HG02840 (cell line): ENCODE measurements at regions not wholly inside any gene's neighbourhood (a gene's known extent, or its start where the extent isn't known, plus 50 kb on each side); places are given as distances from the start of the nearest gene placed in this dataset.

Experiments used
- ATAC-seq: cut with Tn5 transposase; IDR thresholded peaks from one replicate; pipeline ENCODE4 v1.9.1; 2021; ENCODE audit warnings: mild to moderate bottlenecking, moderate library complexity, moderate number of reproducible peaks; ENCODE audit not compliant: unreplicated experiment, low FRiP score

GRCh38 chr10:8581521-8582225, 527.2 kb downstream of the GATA3 start:
- ATAC-seq, result no peak

- ATAC-seq, result no peak
Measured at GRCh38 chr10:8583096-8583495, 528.6 kb downstream of the GATA3 start.

- no peak for ATAC-seq
Measured at GRCh38 chr10:8584666-8585065, 530.2 kb downstream of the GATA3 start.

GRCh38 chr10:8586504-8586903, 532.0 kb downstream of the GATA3 start:
- no peak for ATAC-seq

GRCh38 chr10:8588135-8588534, 533.6 kb downstream of the GATA3 start:
- no peak for ATAC-seq

GRCh38 chr10:8590518-8590917, 536.0 kb downstream of the GATA3 start:
- no peak for ATAC-seq

GRCh38 chr10:8591640-8592039, 537.2 kb downstream of the GATA3 start:
- no peak for ATAC-seq

GRCh38 chr10:8594176-8594575, 539.7 kb downstream of the GATA3 start:
- no peak for ATAC-seq

- no peak for ATAC-seq
Measured at GRCh38 chr10:8594711-8595110, 540.2 kb downstream of the GATA3 start.

- ATAC-seq, result no peak
Measured at GRCh38 chr10:8595140-8595539, 540.7 kb downstream of the GATA3 start.

- ATAC-seq, result no peak
Measured at GRCh38 chr10:8596929-8597472, 542.5 kb downstream of the GATA3 start.

- no peak for ATAC-seq
Measured at GRCh38 chr10:8600192-8600591, 545.7 kb downstream of the GATA3 start.

GRCh38 chr10:8602821-8603220, 548.3 kb downstream of the GATA3 start:
- ATAC-seq, result no peak

- ATAC-seq, result no peak
Measured at GRCh38 chr10:8614054-8614565, 559.6 kb downstream of the GATA3 start.

GRCh38 chr10:8615118-8615517, 560.6 kb downstream of the GATA3 start:
- ATAC-seq, result no peak

GRCh38 chr10:8616166-8616565, 561.7 kb downstream of the GATA3 start:
- ATAC-seq, result no peak

GRCh38 chr10:8617792-8618191, 563.3 kb downstream of the GATA3 start:
- no peak for ATAC-seq

- ATAC-seq, result no peak
Measured at GRCh38 chr10:8618834-8619233, 564.3 kb downstream of the GATA3 start.

- ATAC-seq, result no peak
Measured at GRCh38 chr10:8628351-8628750, 573.9 kb downstream of the GATA3 start.

- no peak for ATAC-seq
Measured at GRCh38 chr10:8633909-8634308, 579.4 kb downstream of the GATA3 start.

GRCh38 chr10:8636371-8636770, 581.9 kb downstream of the GATA3 start:
- ATAC-seq, result no peak

- ATAC-seq, result no peak
Measured at GRCh38 chr10:8637640-8638039, 583.2 kb downstream of the GATA3 start.
